Testis (tissue), 2 donors: ENCODE measurements at regions not wholly inside any gene's neighbourhood (a gene's known extent, or its start where the extent isn't known, plus 50 kb on each side); places are given as distances from the start of the nearest gene placed in this dataset.

Experiments
- DNase-seq: peaks from one replicate; pipeline ENCODE4 v3.0.0-alpha.2; 2019
- H3K27ac ChIP-seq, 2 donors: fragments of 200-600 bp; sonication (generic); one replicate each; pipeline ENCODE4 v1.5.1; 2019
- H3K27me3 ChIP-seq: fragments of 200-600 bp; sonication (generic); one replicate; pipeline ENCODE4 v1.5.1; 2019
- H3K36me3 ChIP-seq: fragments of 200-600 bp; sonication (generic); one replicate; pipeline ENCODE4 v1.5.1; 2017; ENCODE audit warnings: low read depth; ENCODE audit errors: missing control alignments
- H3K4me1 ChIP-seq: fragments of 200-600 bp; sonication (generic); one replicate; pipeline ENCODE4 v1.5.1; 2019
- H3K4me3 ChIP-seq, 2 donors: fragments of 200-600 bp; sonication (generic); one replicate each; pipeline ENCODE4 v1.5.1; 2017 to 2019
- H3K9me3 ChIP-seq: fragments of 200-600 bp; sonication (generic); one replicate; pipeline ENCODE4 v1.5.1; 2017
- POLR2A ChIP-seq: fragments of 450-650 bp; IDR thresholded peaks from one replicate; pipeline ENCODE4 v1.6.1; 2017; ENCODE audit warnings: antibody characterized with exemption, mild to moderate bottlenecking, moderate library complexity
- WGBS, 2 donors: methylation state at CpG; one replicate each; pipeline ENCODE4 v1.1.5; 2018; 5-methylcytosine and 5-hydroxymethylcytosine counted together
- intact Hi-C: fragments of 100-400 bp; cut with DNase I; formaldehyde crosslinking; loops from one replicate; pipeline ENCODE4 v1.15.1; 2023; ENCODE audit warnings: low total_unique reads
- TF ChIP-seq, protein P1 (sequence below), 3 experiments: fragments of 450-650 bp in 2 of 3; fragments of 200-600 bp in 1 of 3; sonication (generic) in 1 of 3; IDR thresholded peaks; one replicate each; pipeline ENCODE4 v1.5.1; 2016 to 2019; ENCODE audit warnings: antibody characterized with exemption in 3 of 3, mild to moderate bottlenecking in 2 of 3, moderate library complexity in 1 of 3

- intact Hi-C loops, result no loop called here
- no peak overlapping the region for H3K4me3 ChIP-seq
- no peaks in the 10 kb centered on the region for H3K4me1 ChIP-seq
- no peak overlapping the region for H3K27ac ChIP-seq
- no peaks in the 10 kb centered on the region for H3K27me3 ChIP-seq
- WGBS, 2 donors, result 37 to 69% methylated on average over 19 to 21 of the region's 31 CpGs
- TF ChIP-seq, protein P1, sequence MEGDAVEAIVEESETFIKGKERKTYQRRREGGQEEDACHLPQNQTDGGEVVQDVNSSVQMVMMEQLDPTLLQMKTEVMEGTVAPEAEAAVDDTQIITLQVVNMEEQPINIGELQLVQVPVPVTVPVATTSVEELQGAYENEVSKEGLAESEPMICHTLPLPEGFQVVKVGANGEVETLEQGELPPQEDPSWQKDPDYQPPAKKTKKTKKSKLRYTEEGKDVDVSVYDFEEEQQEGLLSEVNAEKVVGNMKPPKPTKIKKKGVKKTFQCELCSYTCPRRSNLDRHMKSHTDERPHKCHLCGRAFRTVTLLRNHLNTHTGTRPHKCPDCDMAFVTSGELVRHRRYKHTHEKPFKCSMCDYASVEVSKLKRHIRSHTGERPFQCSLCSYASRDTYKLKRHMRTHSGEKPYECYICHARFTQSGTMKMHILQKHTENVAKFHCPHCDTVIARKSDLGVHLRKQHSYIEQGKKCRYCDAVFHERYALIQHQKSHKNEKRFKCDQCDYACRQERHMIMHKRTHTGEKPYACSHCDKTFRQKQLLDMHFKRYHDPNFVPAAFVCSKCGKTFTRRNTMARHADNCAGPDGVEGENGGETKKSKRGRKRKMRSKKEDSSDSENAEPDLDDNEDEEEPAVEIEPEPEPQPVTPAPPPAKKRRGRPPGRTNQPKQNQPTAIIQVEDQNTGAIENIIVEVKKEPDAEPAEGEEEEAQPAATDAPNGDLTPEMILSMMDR (IDR thresholded peaks at IDR 0.05), result no peak
- TF ChIP-seq POLR2A, result no peak
- DNase-seq, result no peak
- no peaks in the 10 kb centered on the region for H3K36me3 ChIP-seq
- H3K9me3 ChIP-seq, result no peaks in the 10 kb centered on the region
Observed at GRCh38 chr10:130655313-130656186, 519.4 kb downstream of the GLRX3 start.

GRCh38 chr10:130656187-130656575 is 520.0 kb downstream of the GLRX3 start:
- 49 to 60% methylated on average over 14 of the region's 14 CpGs for WGBS, 2 donors
- Histone ChIP-seq H3K36me3 (no peaks in the 10 kb centered on the region), H3K27me3 (no peaks in the 10 kb centered on the region), H3K27ac (no peak overlapping the region), H3K4me3 (no peak overlapping the region), H3K9me3 (no peaks in the 10 kb centered on the region), H3K4me1 (no peaks in the 10 kb centered on the region)
- intact Hi-C loops, result no loop called here
- DNase-seq, result no peak
- TF ChIP-seq, protein P1 (IDR thresholded peaks at IDR 0.05), result no peak
- no peak for TF ChIP-seq POLR2A

DNA sequence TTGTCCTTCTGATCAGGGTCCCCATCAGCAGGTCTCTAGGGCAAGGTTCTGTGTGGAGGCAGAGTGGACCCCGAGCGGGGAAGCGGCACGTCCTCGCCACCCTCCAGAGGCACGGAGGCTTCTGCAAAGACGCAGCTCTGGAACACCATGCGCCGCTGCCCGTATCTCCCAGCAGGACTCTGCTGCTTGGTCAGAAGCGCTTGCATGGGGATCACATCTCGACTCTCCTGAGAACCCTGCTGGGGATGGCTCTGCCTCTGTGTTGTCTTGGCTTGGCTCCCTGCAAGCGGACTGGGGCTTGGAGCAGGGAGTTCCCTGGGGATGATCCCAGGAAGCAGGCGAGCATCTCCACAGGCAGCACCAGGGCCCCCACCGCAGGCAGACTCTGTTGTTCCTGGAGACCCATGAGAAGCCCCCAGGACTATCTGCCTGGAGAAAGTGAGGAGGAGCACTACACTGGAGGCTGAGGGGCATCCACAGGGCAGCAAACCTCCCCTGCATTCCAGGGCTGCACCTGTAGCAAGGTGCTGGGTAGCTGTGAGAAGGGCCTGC is 520.5 kb downstream of the GLRX3 start:
- Histone ChIP-seq H3K4me1 (no peaks in the 10 kb centered on the region), H3K27me3 (no peaks in the 10 kb centered on the region), H3K4me3 (no peak overlapping the region), H3K9me3 (no peaks in the 10 kb centered on the region), H3K36me3 (no peaks in the 10 kb centered on the region), H3K27ac (no peak overlapping the region)
- no peak for TF ChIP-seq POLR2A
- TF ChIP-seq, protein P1 (IDR thresholded peaks at IDR 0.05), result no peak
- 60 to 81% methylated on average over 9 to 15 of the region's 15 CpGs for WGBS, 2 donors
- intact Hi-C loops, result no loop called here
- no peak for DNase-seq

- WGBS, 2 donors, result 89 to 93% methylated on average over 5 to 9 of the region's 9 CpGs
- intact Hi-C loops, result no loop called here
- no peaks in the 10 kb centered on the region for H3K27me3 ChIP-seq
- H3K4me1 ChIP-seq, result no peaks in the 10 kb centered on the region
- H3K36me3 ChIP-seq, result no peaks in the 10 kb centered on the region
- H3K27ac ChIP-seq, result no peak overlapping the region
- H3K4me3 ChIP-seq, result no peak overlapping the region
- DNase-seq, result no peak
- TF ChIP-seq, protein P1 (IDR thresholded peaks at IDR 0.05), result no peak
- TF ChIP-seq POLR2A, result no peak
- no peaks in the 10 kb centered on the region for H3K9me3 ChIP-seq
Observed at GRCh38 chr10:130658687-130659290, 522.6 kb downstream of the GLRX3 start.
